Endothelial cell of umbilical vein (primary cell): ENCODE measurements at regions not wholly inside any gene's neighbourhood (a gene's known extent, or its start where the extent isn't known, plus 50 kb on each side); places are given as distances from the start of the nearest gene placed in this dataset.

Experiments
- BruUV-seq: library from RNA; stranded (reverse); fragments of 400-500 nt; replicated peaks from 2 replicates; lab custom pipeline; 2021; lab: Mats Ljungman, UMichigan
- CTCF ChIA-PET: fragments of 300-600, 350-600 bp; sonication (Branson Sonifier 250); formaldehyde crosslinking; loops from one replicate; lab custom pipeline; 2021; ENCODE audit warnings: antibody characterized with exemption, inconsistent platforms; lab: Charles Lee
- POLR2A ChIA-PET: fragments of 300-600, 350-600 bp; sonication (Branson Sonifier 250); formaldehyde crosslinking; loops from one replicate; lab custom pipeline; 2021; ENCODE audit warnings: antibody characterized with exemption, inconsistent platforms; lab: Charles Lee
- DNase-seq: peaks from one replicate; pipeline ENCODE4 v3.0.0-alpha.2; 2011; ENCODE audit warnings: low read depth, low spot score
- FAIRE-seq: peaks from 2 replicates; lab custom pipeline; 2011; peaks lifted over from hg19 to GRCh38; lab: Jason Lieb, UNC
- H2AFZ ChIP-seq: 2 replicates; pipeline ENCODE4 v1.6.0; 2012; ENCODE audit warnings: low read depth, low read length, control low read depth, inconsistent platforms
- H3K27ac ChIP-seq: 2 replicates; pipeline ENCODE4 v1.5.1; 2011; ENCODE audit warnings: low read depth, mild to moderate bottlenecking, control low read depth, low read length, moderate library complexity; ENCODE audit not compliant: insufficient read depth
- H3K27me3 ChIP-seq, 2 experiments: 2 replicates each; pipeline versions ENCODE4 v1.6.0 to v1.6.1; 2011; ENCODE audit warnings: low read length in 2 of 2, mixed read lengths in 1 of 2; ENCODE audit not compliant: control insufficient read depth in 2 of 2, insufficient read depth in 2 of 2
- H3K36me3 ChIP-seq, 2 experiments: 2 replicates in 1 of 2; 3 replicates in 1 of 2; pipeline ENCODE4 v1.5.1; 2011; ENCODE audit warnings: low read length in 2 of 2, mild to moderate bottlenecking in 1 of 2, moderate library complexity in 1 of 2; ENCODE audit not compliant: control insufficient read depth in 2 of 2, insufficient read depth in 2 of 2; ENCODE audit errors: extremely low read depth in 1 of 2
- H3K4me1 ChIP-seq: 3 replicates; pipeline ENCODE4 v1.5.1; 2011; ENCODE audit warnings: mild to moderate bottlenecking, low read length; ENCODE audit not compliant: control insufficient read depth, insufficient read depth; ENCODE audit errors: extremely low read depth
- H3K4me2 ChIP-seq: 2 replicates; pipeline ENCODE4 v1.6.1; 2011; ENCODE audit warnings: low read length, control low read depth, mixed read lengths; ENCODE audit not compliant: insufficient read depth
- H3K4me3 ChIP-seq, 3 experiments: fragments of 200-600 bp in 1 of 3; sonication (generic), shearing (Covaris generic) in 1 of 3; replicated peaks in 1 of 3; 2 replicates each; pipeline ENCODE4 v1.5.1; 2011 to 2016; ENCODE audit warnings: control low read depth in 3 of 3, low read length in 3 of 3, mild to moderate bottlenecking in 2 of 3, inconsistent platforms in 1 of 3, low read depth in 1 of 3, moderate library complexity in 1 of 3; ENCODE audit not compliant: insufficient read depth in 1 of 3
- H3K79me2 ChIP-seq: 2 replicates; pipeline ENCODE4 v1.6.0; 2012; ENCODE audit warnings: low read length, inconsistent platforms; ENCODE audit not compliant: control insufficient read depth, insufficient read depth
- H3K9ac ChIP-seq: replicated peaks from 2 replicates; pipeline ENCODE3; 2011; ENCODE audit warnings: low read length, control low read depth; ENCODE audit not compliant: insufficient read depth; ENCODE audit errors: extremely low read depth
- H3K9me1 ChIP-seq: replicated peaks from 3 replicates; pipeline ENCODE4 v1.6.0; 2011; ENCODE audit warnings: mild to moderate bottlenecking, low read length; ENCODE audit not compliant: control insufficient read depth, insufficient read depth; ENCODE audit errors: extremely low read depth
- H3K9me3 ChIP-seq: replicated peaks from 2 replicates; pipeline ENCODE4 v1.5.1; 2012; ENCODE audit warnings: low read length, inconsistent platforms; ENCODE audit not compliant: control insufficient read depth, insufficient read depth
- H4K20me1 ChIP-seq: replicated peaks from 2 replicates; pipeline ENCODE3; 2011; ENCODE audit warnings: mild to moderate bottlenecking, low read length; ENCODE audit not compliant: control insufficient read depth, insufficient read depth; ENCODE audit errors: extremely low read depth
- CTCF ChIP-seq, 2 donors: IDR thresholded peaks; 1 replicate in 1 of 2; 2 replicates in 1 of 2; pipeline ENCODE4 v1.5.1; 2011; ENCODE audit warnings: low read length in 2 of 2, mild to moderate bottlenecking in 2 of 2, moderate library complexity in 2 of 2, control low read depth in 1 of 2, inconsistent platforms in 1 of 2, low read depth in 1 of 2; ENCODE audit not compliant: insufficient read depth in 1 of 2; ENCODE audit errors: extremely low read depth in 1 of 2
- EZH2 ChIP-seq: IDR thresholded peaks from 2 replicates; pipeline ENCODE4 v1.6.1; 2012; ENCODE audit warnings: borderline replicate concordance, low read depth, mild to moderate bottlenecking, moderate library complexity, low read length, inconsistent platforms; ENCODE audit not compliant: severe bottlenecking
- FOS ChIP-seq: IDR thresholded peaks from 2 replicates; pipeline ENCODE4 v1.6.1; 2011; ENCODE audit warnings: mild to moderate bottlenecking, low read length, moderate library complexity, borderline replicate concordance; ENCODE audit not compliant: insufficient read depth
- GATA2 ChIP-seq: IDR thresholded peaks from 2 replicates; pipeline ENCODE4 v1.7.0; 2011; ENCODE audit warnings: low read depth, mild to moderate bottlenecking, moderate library complexity, mixed read lengths, low read length; ENCODE audit not compliant: insufficient read length, insufficient read depth
- JUN ChIP-seq: IDR thresholded peaks from 2 replicates; pipeline ENCODE4 v1.6.1; 2011; ENCODE audit warnings: borderline replicate concordance, low read depth; ENCODE audit not compliant: insufficient read length, insufficient read depth
- MAX ChIP-seq: IDR thresholded peaks from 2 replicates; pipeline ENCODE4 v1.6.1; 2011; ENCODE audit not compliant: insufficient read depth, insufficient read length
- MYC ChIP-seq: IDR thresholded peaks from one replicate; pipeline ENCODE4 v1.6.1; 2011; ENCODE audit warnings: mild to moderate bottlenecking, low read depth, low read length
- POLR2A ChIP-seq: IDR thresholded peaks from 2 replicates; pipeline ENCODE4 v1.6.1; 2012; ENCODE audit warnings: low read depth, mild to moderate bottlenecking, control low read depth, low read length
- POLR2AphosphoS5 ChIP-seq: IDR thresholded peaks from 2 replicates; pipeline ENCODE4 v1.6.1; 2012; ENCODE audit warnings: low read depth, mild to moderate bottlenecking, control low read depth, low read length, moderate library complexity; ENCODE audit not compliant: insufficient read depth
- dilution Hi-C: fragments of 300-500 bp; cut with MboI; formaldehyde crosslinking; loops from one replicate; pipeline ENCODE4 v1.15.0; 2019; ENCODE audit warnings: low sequenced_read_pairs; ENCODE audit not compliant: extremely low pct_ligation_motif_present
- intact Hi-C: fragments of 100-400 bp; cut with micrococcal nuclease; formaldehyde crosslinking; loops from one replicate; pipeline ENCODE4 v1.10.0; 2022

DNA sequence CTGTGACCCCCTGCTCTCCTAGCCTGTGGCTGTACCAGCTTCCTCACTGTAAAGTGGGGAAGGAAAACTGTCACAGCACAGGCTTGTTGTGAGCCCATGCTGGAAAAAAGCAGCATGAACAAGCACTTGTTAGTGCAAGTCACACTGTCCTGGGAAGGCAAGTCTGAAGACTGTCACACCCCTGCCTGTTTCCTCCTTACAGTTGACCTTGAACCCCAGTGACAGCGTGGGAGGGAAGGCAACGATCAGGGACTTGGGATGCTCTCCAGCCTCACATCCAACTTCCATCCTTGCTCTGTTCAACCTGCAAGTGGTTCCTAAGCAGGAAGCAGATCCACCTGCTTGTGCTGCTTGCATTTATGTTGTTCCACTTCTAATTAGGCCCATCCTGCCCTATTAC is 311.3 kb upstream of the KLHL29 start:
- POLR2A ChIA-PET, result no interaction called here
- FAIRE-seq (no peak), DNase-seq (no peak)
- H3K36me3 ChIP-seq, result no peaks in the 10 kb centered on the region
- H3K27me3 ChIP-seq, result no peaks in the 10 kb centered on the region
- no TSS peak for BruUV-seq
- H4K20me1 ChIP-seq, result no peaks in the 10 kb centered on the region
- no peaks in the 10 kb centered on the region for H3K4me1 ChIP-seq
- H3K9ac ChIP-seq, result no peak overlapping the region
- H3K79me2 ChIP-seq, result no peaks in the 10 kb centered on the region
- intact Hi-C loops, result no loop called here
- no peaks in the 10 kb centered on the region for H3K9me1 ChIP-seq
- no peak overlapping the region for H3K4me3 ChIP-seq
- peaks cover 3% of the 10 kb centered on the region for H3K9me3 ChIP-seq
- dilution Hi-C loops, result no loop called here
- TF ChIP-seq CTCF (IDR thresholded peaks at IDR 0.05; ENCODE audit: extremely low read depth in 1 of 2, insufficient read depth in 1 of 2, low read depth in 1 of 2, low read length in 2 of 2), result no peak
- CTCF ChIA-PET, result no interaction called here
- no peak overlapping the region for H3K4me2 ChIP-seq
- no peak overlapping the region for H3K27ac ChIP-seq
- no peak overlapping the region for H2AFZ ChIP-seq

DNA sequence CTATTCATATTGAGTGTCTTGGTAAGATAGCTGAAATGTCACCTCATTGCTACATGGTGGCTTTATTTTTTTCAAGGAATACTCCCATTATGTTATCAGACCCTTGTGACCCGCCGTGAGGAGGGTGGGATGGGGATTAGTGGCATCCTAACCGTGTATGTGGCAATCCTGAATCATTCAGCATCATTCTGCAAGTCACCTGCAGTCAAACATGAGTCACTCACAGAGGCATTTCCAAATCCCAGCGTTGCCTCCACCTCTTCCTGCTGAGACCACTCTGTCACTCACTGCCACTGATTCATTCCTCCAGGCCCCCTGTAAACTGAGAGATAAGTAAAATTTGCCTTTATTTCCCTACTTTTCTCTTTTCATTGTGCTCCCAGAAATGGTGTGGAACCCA is 307.4 kb upstream of the KLHL29 start:
- Histone ChIP-seq H4K20me1 (no peaks in the 10 kb centered on the region), H3K4me3 (no peak overlapping the region), H3K27me3 (no peaks in the 10 kb centered on the region), H2AFZ (no peak overlapping the region), H3K9ac (no peak overlapping the region), H3K9me1 (no peaks in the 10 kb centered on the region), H3K36me3 (no peaks in the 10 kb centered on the region), H3K4me1 (no peaks in the 10 kb centered on the region), H3K9me3 (no peaks in the 10 kb centered on the region), H3K4me2 (no peak overlapping the region), H3K79me2 (no peaks in the 10 kb centered on the region), H3K27ac (no peak overlapping the region)
- intact Hi-C loops (no loop called here), dilution Hi-C loops (no loop called here)
- TF ChIP-seq FOS, result no peak
- TF ChIP-seq JUN, result no peak
- TF ChIP-seq MYC, result no peak
- no peak for TF ChIP-seq GATA2
- no peak for TF ChIP-seq EZH2
- no peak for TF ChIP-seq CTCF (IDR thresholded peaks at IDR 0.05; ENCODE audit: extremely low read depth in 1 of 2, insufficient read depth in 1 of 2, low read depth in 1 of 2, low read length in 2 of 2)
- no peak for TF ChIP-seq POLR2AphosphoS5
- TF ChIP-seq MAX, result no peak
- TF ChIP-seq POLR2A, result no peak
- BruUV-seq, result no TSS peak
- ChIA-PET POLR2A (no interaction called here), CTCF (no interaction called here)
- FAIRE-seq (no peak), DNase-seq (no peak)
